ENCODE measurements at regions not wholly inside any gene's neighbourhood (a gene's known extent, or its start where the extent isn't known, plus 50 kb on each side); places are given as distances from the start of the nearest gene placed in this dataset.
A peak's percentile ranks its signal among the peaks of the same experiment; 100 is the strongest.

DNA sequence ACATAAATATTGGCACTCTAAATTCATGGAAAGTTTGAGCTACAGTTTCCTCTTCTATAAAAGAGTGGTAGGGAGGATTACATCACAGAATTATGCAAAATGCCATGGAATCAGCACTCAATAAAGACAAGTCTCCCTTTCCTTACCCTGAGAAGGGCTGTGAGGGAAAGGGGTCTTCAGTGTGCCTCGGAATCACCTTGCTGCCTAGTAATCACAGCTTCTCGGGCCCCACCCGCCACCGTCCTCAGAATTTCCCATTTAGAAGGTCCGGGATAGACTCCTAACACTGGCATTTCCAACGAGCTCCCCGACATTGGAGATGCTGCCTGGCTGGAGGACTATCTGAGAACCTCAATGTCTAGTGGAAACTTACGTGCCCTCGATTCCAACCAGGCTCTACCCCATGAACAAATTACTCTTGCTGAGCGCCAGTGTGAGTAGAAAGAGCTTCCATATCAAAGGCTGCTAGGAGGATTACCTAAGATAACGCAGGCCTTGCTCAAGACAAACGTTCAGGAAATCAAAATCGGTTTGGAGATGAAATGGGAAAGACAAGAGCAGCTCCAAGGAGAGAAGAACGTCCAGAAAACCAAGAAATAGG is 92.1 kb upstream of the CHD2 start:
- DNase-seq (ENCODE audit: low read depth in 1 of 2, low spot score in 1 of 2): peak in 1 of 2 donors; percentile 53
- Histone ChIP-seq H3K4me3 (no peak overlapping the region), H3K9me3 (ENCODE audit: low read depth) (no peaks in the 10 kb centered on the region), H3K4me1 (ENCODE audit: low read depth) (peaks cover 21% of the 10 kb centered on the region), H3K27me3 (no peaks in the 10 kb centered on the region), H3K27ac (peak overlapping the region; percentile 95), H3K36me3 (no peaks in the 10 kb centered on the region)
- TF ChIP-seq, protein P1, sequence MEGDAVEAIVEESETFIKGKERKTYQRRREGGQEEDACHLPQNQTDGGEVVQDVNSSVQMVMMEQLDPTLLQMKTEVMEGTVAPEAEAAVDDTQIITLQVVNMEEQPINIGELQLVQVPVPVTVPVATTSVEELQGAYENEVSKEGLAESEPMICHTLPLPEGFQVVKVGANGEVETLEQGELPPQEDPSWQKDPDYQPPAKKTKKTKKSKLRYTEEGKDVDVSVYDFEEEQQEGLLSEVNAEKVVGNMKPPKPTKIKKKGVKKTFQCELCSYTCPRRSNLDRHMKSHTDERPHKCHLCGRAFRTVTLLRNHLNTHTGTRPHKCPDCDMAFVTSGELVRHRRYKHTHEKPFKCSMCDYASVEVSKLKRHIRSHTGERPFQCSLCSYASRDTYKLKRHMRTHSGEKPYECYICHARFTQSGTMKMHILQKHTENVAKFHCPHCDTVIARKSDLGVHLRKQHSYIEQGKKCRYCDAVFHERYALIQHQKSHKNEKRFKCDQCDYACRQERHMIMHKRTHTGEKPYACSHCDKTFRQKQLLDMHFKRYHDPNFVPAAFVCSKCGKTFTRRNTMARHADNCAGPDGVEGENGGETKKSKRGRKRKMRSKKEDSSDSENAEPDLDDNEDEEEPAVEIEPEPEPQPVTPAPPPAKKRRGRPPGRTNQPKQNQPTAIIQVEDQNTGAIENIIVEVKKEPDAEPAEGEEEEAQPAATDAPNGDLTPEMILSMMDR (IDR thresholded peaks at IDR 0.05; ENCODE audit: low read depth, low read length): no peak

DNA sequence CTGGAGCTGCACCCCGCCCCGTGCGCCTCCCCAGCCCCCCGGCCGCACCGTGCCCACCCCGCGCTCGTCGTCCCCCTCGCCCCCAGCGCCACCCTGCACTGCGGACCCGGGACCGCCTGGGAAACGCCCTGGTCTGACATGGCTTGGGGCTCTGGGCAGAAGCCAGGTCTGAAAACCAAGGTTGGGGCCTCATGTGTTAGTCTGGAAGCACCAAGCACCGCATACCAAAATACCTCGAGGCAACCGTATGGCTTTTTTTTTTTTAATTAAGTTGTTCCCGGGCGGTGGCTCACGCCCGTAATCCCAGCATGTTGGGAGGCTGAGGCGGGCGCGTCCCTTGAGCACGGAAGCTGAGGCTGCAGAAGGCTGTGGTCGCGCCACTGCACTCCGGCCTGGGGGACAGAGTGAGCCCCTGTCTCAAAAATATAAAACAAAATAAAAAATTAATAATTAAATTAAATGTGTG is 91.5 kb upstream of the CHD2 start:
- DNase-seq (ENCODE audit: low read depth in 1 of 2, low spot score in 1 of 2): peak; percentile 43 to 74
- TF ChIP-seq, protein P1 (IDR thresholded peaks at IDR 0.05; ENCODE audit: low read depth, low read length): no peak
- Histone ChIP-seq H3K4me1 (ENCODE audit: low read depth) (peaks cover 21% of the 10 kb centered on the region), H3K36me3 (no peaks in the 10 kb centered on the region), H3K9me3 (ENCODE audit: low read depth) (no peaks in the 10 kb centered on the region), H3K4me3 (peak overlapping the region; percentile 19), H3K27me3 (no peaks in the 10 kb centered on the region), H3K27ac (peak overlapping the region; percentile 95)

DNA sequence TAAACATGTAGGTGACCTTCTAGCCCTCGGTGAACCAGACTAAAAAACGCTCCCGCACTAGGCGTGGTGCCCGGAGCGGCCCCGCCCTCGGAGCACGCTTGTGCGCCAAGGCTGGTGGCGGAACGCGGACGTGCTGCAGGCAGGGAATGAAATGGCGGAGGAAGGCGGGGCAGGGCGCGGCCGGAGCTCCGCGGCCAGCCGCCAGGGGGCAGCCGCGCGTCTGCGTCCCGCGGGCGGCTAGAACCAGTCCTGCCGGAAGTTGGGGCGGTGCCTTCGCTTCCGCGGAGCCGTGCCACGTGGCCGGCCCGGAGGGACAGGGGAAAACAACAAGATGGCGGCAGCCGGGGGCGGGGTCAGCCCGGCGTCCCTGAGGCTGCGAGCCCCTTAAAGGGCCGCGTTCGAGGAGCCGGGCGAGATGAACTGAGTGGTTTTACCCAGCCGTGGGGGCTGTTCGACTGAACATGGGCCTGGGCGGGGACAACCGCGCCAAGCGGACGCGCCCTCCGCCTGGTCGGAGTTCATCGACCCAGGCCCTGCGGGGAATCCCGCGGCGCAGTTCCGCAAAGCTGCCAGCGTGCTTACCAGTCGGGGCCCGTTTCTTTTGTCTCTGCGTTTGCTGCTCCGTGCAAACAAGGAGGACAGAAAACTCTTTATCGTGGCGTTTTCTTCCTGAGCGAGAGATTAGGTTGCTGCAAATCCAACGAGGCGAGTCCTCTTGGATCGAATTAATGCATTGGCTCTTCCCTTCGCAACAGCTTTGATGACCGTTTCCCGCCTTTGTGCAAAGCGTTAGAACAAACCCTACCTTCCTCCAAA is 90.9 kb upstream of the CHD2 start:
- Histone ChIP-seq H3K27me3 (no peaks in the 10 kb centered on the region), H3K4me3 (peak overlapping the region; percentile 44), H3K36me3 (no peaks in the 10 kb centered on the region), H3K27ac (peak overlapping the region; percentile 95), H3K4me1 (ENCODE audit: low read depth) (peaks cover 21% of the 10 kb centered on the region), H3K9me3 (ENCODE audit: low read depth) (no peaks in the 10 kb centered on the region)
- TF ChIP-seq, protein P1 (IDR thresholded peaks at IDR 0.05; ENCODE audit: low read depth, low read length): peak; percentile 86
- DNase-seq (ENCODE audit: low read depth in 1 of 2, low spot score in 1 of 2): peak; percentile 97 to 99

- peak; percentile 63 to 69 for DNase-seq (ENCODE audit: low read depth in 1 of 2, low spot score in 1 of 2)
- H3K27me3 ChIP-seq: no peaks in the 10 kb centered on the region
- TF ChIP-seq, protein P1 (IDR thresholded peaks at IDR 0.05; ENCODE audit: low read depth, low read length): no peak
- H3K9me3 ChIP-seq (ENCODE audit: low read depth): no peaks in the 10 kb centered on the region
- peak overlapping the region; percentile 44 for H3K4me3 ChIP-seq
- H3K36me3 ChIP-seq: no peaks in the 10 kb centered on the region
- H3K27ac ChIP-seq: peak overlapping the region; percentile 95
- H3K4me1 ChIP-seq (ENCODE audit: low read depth): peaks cover 21% of the 10 kb centered on the region
Observed at GRCh38 chr15:92809880-92810361, 90.2 kb upstream of the CHD2 start.

DNA sequence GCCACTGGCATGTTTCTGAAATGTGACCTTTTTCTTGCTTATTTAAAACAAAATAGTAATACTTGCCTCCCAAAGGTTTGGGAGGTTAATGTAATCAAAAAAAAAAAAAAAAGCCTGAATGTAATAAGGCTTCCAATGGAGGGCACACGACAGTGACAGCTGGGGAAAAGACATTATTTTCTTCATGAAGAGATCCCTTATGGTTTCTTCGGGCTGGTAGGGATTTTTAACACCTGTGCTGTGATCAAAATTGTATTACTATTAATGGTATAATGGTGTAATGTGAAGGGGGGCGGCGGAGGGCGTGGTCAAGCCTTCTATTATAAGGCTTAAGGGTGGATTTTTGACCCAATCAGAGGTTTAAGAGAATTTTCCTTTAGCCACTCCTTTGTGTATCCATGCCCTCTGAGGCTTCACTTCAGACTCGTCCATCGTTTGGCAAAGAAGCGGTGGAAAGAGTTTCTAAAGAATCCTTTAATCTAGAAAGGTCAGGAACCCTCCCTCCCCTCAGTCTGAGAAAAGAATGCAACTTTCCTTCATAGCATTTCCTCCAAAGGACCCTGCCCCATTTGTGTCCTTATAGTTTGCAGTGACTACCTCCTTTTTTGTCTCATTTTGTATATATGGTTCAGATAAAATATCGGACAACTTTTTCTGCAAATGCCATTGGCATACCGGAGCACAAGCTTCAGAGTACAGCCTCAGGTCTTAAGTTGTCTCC is 89.5 kb upstream of the CHD2 start:
- TF ChIP-seq, protein P1 (IDR thresholded peaks at IDR 0.05; ENCODE audit: low read depth, low read length): no peak
- Histone ChIP-seq H3K9me3 (ENCODE audit: low read depth) (no peaks in the 10 kb centered on the region), H3K27ac (peak overlapping the region; percentile 95), H3K4me1 (ENCODE audit: low read depth) (peaks cover 21% of the 10 kb centered on the region), H3K27me3 (no peaks in the 10 kb centered on the region), H3K4me3 (peak overlapping the region; percentile 44), H3K36me3 (no peaks in the 10 kb centered on the region)
- peak; percentile 56 to 89 for DNase-seq (ENCODE audit: low read depth in 1 of 2, low spot score in 1 of 2)

All from cardiac muscle cell (in vitro differentiated cells and primary cell).